ENCODE measurements at regions not wholly inside any gene's neighbourhood (a gene's known extent, or its start where the extent isn't known, plus 50 kb on each side); places are given as distances from the start of the nearest gene placed in this dataset.

DNA sequence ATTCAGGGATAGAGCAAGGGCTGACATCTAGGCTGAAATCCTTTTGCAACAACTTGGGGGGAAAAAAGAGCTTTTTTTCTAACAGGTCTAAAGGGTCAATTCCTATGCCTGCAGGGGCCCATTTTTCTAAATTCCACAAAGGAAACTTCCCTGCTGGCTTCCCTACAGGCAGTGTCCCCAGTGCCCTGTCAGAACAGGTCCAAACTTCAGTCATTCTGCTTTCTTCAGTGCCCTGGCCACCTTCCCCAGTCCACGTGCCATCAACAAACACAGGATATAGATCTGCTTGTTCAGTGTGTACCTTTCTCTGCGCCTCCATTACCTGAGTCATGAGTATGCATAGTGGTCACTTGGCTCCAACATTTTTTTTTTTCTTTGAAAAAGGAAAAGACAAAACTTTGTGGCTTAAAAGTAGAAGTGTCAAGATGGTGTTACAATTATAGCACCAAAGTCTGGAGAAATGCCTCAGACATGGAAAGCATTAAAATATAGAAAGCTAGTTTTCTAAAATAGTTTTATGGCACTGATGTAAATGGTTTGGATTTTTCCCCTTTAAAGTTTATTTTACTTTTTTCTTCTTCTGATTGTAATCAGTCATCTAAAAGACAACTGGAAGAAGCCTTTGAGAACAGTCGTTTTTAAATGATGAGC, 84.0 kb upstream of the JADE1 start (continued):
- no peak for TF ChIP-seq ZBTB4 (CRISPR knock-in tag; IDR thresholded peaks at IDR 0.05; ENCODE audit: borderline replicate concordance)
- TF ChIP-seq PHF21A (CRISPR knock-in tag; IDR thresholded peaks at IDR 0.05) = peak; percentile 50; the same call in 1 of the 2 replicates
- TF ChIP-seq, protein P1, sequence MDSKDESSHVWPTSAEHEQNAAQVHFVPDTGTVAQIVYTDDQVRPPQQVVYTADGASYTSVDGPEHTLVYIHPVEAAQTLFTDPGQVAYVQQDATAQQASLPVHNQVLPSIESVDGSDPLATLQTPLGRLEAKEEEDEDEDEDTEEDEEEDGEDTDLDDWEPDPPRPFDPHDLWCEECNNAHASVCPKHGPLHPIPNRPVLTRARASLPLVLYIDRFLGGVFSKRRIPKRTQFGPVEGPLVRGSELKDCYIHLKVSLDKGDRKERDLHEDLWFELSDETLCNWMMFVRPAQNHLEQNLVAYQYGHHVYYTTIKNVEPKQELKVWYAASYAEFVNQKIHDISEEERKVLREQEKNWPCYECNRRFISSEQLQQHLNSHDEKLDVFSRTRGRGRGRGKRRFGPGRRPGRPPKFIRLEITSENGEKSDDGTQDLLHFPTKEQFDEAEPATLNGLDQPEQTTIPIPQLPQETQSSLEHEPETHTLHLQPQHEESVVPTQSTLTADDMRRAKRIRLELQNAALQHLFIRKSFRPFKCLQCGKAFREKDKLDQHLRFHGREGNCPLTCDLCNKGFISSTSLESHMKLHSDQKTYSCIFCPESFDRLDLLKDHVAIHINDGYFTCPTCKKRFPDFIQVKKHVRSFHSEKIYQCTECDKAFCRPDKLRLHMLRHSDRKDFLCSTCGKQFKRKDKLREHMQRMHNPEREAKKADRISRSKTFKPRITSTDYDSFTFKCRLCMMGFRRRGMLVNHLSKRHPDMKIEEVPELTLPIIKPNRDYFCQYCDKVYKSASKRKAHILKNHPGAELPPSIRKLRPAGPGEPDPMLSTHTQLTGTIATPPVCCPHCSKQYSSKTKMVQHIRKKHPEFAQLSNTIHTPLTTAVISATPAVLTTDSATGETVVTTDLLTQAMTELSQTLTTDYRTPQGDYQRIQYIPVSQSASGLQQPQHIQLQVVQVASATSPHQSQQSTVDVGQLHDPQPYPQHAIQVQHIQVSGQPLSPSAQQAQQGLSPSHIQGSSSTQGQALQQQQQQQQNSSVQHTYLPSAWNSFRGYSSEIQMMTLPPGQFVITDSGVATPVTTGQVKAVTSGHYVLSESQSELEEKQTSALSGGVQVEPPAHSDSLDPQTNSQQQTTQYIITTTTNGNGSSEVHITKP (CRISPR knock-in tag; IDR thresholded peaks at IDR 0.05; ENCODE audit: low read depth) = 0 out of 2 replicates have a peak, but pooled peaks have one; percentile 17
- TF ChIP-seq ZFY (CRISPR knock-in tag; IDR thresholded peaks at IDR 0.05) = no peak
- TF ChIP-seq ZNF382 (CRISPR knock-in tag; IDR thresholded peaks at IDR 0.05; ENCODE audit: borderline replicate concordance) = no peak
- TF ChIP-seq SMC3 (IDR thresholded peaks at IDR 0.05; ENCODE audit: low read length) = no peak
- no peak for TF ChIP-seq SOX13 (IDR thresholded peaks at IDR 0.05)
- peak in 1 of 2 experiments; percentile 67; a peak in 2 of 4 replicates for TF ChIP-seq SOX13 (CRISPR knock-in tag; conservative IDR thresholded peaks at IDR 0.05 in 1 of 2, IDR thresholded peaks at IDR 0.05 in 1 of 2)
- TF ChIP-seq, protein P2, sequence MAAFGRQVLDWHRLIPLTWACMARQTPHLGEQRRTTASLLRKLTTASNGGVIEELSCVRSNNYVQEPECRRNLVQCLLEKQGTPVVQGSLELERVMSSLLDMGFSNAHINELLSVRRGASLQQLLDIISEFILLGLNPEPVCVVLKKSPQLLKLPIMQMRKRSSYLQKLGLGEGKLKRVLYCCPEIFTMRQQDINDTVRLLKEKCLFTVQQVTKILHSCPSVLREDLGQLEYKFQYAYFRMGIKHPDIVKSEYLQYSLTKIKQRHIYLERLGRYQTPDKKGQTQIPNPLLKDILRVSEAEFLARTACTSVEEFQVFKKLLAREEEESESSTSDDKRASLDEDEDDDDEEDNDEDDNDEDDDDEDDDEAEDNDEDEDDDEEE (CRISPR knock-in tag; IDR thresholded peaks at IDR 0.05) = no peak
- no peak for TF ChIP-seq DRAP1 (CRISPR knock-in tag; IDR thresholded peaks at IDR 0.05)
- 0 out of 2 replicates have a peak, but pooled peaks have one; percentile 33 for TF ChIP-seq HOXA5 (CRISPR knock-in tag; IDR thresholded peaks at IDR 0.05)
- TF ChIP-seq ZNF513 (CRISPR knock-in tag; conservative IDR thresholded peaks at IDR 0.05) = no peak
- peak; percentile 62; the same call in 1 of the 2 replicates for TF ChIP-seq ZNF331 (CRISPR knock-in tag; IDR thresholded peaks at IDR 0.05)
- no peak for TF ChIP-seq MED8 (CRISPR knock-in tag; IDR thresholded peaks at IDR 0.05; ENCODE audit: insufficient replicate concordance)
- TF ChIP-seq, protein P3, sequence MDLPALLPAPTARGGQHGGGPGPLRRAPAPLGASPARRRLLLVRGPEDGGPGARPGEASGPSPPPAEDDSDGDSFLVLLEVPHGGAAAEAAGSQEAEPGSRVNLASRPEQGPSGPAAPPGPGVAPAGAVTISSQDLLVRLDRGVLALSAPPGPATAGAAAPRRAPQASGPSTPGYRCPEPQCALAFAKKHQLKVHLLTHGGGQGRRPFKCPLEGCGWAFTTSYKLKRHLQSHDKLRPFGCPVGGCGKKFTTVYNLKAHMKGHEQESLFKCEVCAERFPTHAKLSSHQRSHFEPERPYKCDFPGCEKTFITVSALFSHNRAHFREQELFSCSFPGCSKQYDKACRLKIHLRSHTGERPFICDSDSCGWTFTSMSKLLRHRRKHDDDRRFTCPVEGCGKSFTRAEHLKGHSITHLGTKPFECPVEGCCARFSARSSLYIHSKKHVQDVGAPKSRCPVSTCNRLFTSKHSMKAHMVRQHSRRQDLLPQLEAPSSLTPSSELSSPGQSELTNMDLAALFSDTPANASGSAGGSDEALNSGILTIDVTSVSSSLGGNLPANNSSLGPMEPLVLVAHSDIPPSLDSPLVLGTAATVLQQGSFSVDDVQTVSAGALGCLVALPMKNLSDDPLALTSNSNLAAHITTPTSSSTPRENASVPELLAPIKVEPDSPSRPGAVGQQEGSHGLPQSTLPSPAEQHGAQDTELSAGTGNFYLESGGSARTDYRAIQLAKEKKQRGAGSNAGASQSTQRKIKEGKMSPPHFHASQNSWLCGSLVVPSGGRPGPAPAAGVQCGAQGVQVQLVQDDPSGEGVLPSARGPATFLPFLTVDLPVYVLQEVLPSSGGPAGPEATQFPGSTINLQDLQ (CRISPR knock-in tag; IDR thresholded peaks at IDR 0.05) = no peak
- no peak; the same call in 1 of the 2 replicates for TF ChIP-seq MXD4 (CRISPR knock-in tag; IDR thresholded peaks at IDR 0.05)

Data from HepG2 (cell line).